GM12891 (cell line): ENCODE measurements at regions not wholly inside any gene's neighbourhood (a gene's known extent, or its start where the extent isn't known, plus 50 kb on each side); places are given as distances from the start of the nearest gene placed in this dataset.

Experiments
- PAX5 ChIP-seq: IDR thresholded peaks from 2 replicates; pipeline ENCODE4 v1.6.1; 2011; ENCODE audit warnings: low read length, moderate library complexity, mild to moderate bottlenecking; ENCODE audit not compliant: insufficient read depth, severe bottlenecking
- POLR2A ChIP-seq: IDR thresholded peaks from 2 replicates; pipeline ENCODE4 v1.6.1; 2011; ENCODE audit warnings: low read depth, low read length, control low read depth
- POLR2AphosphoS5 ChIP-seq: IDR thresholded peaks from 2 replicates; pipeline ENCODE4 v1.6.1; 2011; ENCODE audit warnings: low read depth, low read length, control low read depth
- POU2F2 ChIP-seq: IDR thresholded peaks from 2 replicates; pipeline ENCODE4 v1.6.1; 2011; ENCODE audit warnings: low read depth, mild to moderate bottlenecking, control low read depth, low read length, moderate library complexity
- SPI1 ChIP-seq: IDR thresholded peaks from 2 replicates; pipeline ENCODE4 v1.6.1; 2011; ENCODE audit warnings: low read depth, low read length, control low read depth
- TAF1 ChIP-seq: IDR thresholded peaks from 2 replicates; pipeline ENCODE4 v1.6.1; 2011; ENCODE audit warnings: low read depth, low read length, control low read depth

DNA sequence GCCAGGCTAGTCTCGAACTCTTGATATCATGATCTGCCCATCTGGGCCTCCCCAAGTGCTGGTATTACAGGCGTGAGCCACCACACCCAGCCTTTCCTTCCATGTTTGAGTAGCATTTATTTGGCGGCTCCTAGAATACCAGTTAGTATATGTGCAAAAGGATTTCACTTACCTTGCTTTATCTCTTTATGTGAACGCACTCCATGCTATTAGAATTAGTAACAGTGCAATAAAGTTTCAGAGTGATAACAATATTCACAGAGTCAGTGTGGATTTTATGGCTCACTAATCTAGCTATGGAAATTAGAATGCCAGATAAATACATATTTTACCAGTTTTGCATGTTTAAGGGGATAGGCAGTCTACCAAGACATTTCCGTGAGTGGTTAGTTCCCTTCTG is 74.4 kb upstream of the NIPBL start:
- TF ChIP-seq POLR2A = no peak
- TF ChIP-seq TAF1 = no peak
- TF ChIP-seq POLR2AphosphoS5 = no peak
- TF ChIP-seq SPI1 = no peak
- no peak for TF ChIP-seq POU2F2
- TF ChIP-seq PAX5 = no peak
